HL-60 (cell line): ENCODE measurements at regions not wholly inside any gene's neighbourhood (a gene's known extent, or its start where the extent isn't known, plus 50 kb on each side); places are given as distances from the start of the nearest gene placed in this dataset.

Source experiments
- DNase-seq, 2 experiments: peaks; one replicate each; pipeline ENCODE4 v3.0.0-alpha.2; 2010 to 2020; ENCODE audit warnings: low read depth in 1 of 2, low spot score in 1 of 2
- H3K27ac ChIP-seq: fragments of 250-450 bp; sonication (Bioruptor Pico); replicated peaks from 2 replicates; pipeline ENCODE4 v1.5.1; 2020; ENCODE audit warnings: mild to moderate bottlenecking, moderate library complexity
- H3K27me3 ChIP-seq: fragments of 250-450 bp; sonication (Bioruptor Pico); 2 replicates; pipeline ENCODE4 v1.5.1; 2021; ENCODE audit warnings: mild to moderate bottlenecking, moderate library complexity; ENCODE audit not compliant: insufficient read depth, poor library complexity, severe bottlenecking
- H3K4me3 ChIP-seq: replicated peaks from 2 replicates; pipeline ENCODE4 v1.5.1; 2011; ENCODE audit warnings: mild to moderate bottlenecking, control low read depth, low read length; ENCODE audit not compliant: insufficient read depth
- GABPA ChIP-seq: IDR thresholded peaks from 2 replicates; pipeline ENCODE4 v1.6.1; 2012; ENCODE audit warnings: low read depth
- POLR2AphosphoS5 ChIP-seq: IDR thresholded peaks from 2 replicates; pipeline ENCODE4 v1.6.1; 2012; ENCODE audit warnings: low read depth
- SPI1 ChIP-seq: IDR thresholded peaks from 2 replicates; pipeline ENCODE4 v1.6.1; 2012; ENCODE audit warnings: low read depth, mild to moderate bottlenecking, borderline replicate concordance
- TF ChIP-seq, protein P1 (sequence below): IDR thresholded peaks from 2 replicates; pipeline ENCODE4 v1.6.1; 2012; ENCODE audit warnings: low read depth; ENCODE audit not compliant: insufficient replicate concordance
- TF ChIP-seq, protein P2 (sequence below): IDR thresholded peaks from one replicate; pipeline ENCODE4 v1.5.1; 2011; ENCODE audit warnings: low read length, control low read depth, inconsistent platforms; ENCODE audit not compliant: insufficient read depth

DNA sequence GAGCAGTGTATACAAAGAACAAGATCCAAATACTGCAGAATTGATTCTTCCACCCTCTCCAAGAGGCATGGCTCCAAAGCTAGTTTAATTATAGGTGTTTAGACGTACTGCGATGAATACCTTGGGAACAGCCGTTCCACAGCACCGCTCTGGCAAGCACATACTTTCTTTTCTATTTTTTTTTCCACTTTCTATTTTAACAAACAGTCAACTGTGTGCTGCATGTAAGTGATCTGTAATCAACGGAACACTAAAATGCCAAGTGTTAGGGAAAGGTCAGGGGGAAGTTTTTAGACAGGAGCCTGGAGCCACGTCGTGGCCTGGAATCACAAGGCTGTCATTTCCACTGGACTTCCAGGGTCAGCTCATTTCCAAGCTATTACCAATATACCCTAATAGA lies 486.4 kb upstream of the DAB1 start:
- no peak overlapping the region for H3K4me3 ChIP-seq
- H3K27ac ChIP-seq = no peak overlapping the region
- no peaks in the 10 kb centered on the region for H3K27me3 ChIP-seq
- DNase-seq = no peak
- TF ChIP-seq POLR2AphosphoS5 = no peak
- TF ChIP-seq, protein P1, sequence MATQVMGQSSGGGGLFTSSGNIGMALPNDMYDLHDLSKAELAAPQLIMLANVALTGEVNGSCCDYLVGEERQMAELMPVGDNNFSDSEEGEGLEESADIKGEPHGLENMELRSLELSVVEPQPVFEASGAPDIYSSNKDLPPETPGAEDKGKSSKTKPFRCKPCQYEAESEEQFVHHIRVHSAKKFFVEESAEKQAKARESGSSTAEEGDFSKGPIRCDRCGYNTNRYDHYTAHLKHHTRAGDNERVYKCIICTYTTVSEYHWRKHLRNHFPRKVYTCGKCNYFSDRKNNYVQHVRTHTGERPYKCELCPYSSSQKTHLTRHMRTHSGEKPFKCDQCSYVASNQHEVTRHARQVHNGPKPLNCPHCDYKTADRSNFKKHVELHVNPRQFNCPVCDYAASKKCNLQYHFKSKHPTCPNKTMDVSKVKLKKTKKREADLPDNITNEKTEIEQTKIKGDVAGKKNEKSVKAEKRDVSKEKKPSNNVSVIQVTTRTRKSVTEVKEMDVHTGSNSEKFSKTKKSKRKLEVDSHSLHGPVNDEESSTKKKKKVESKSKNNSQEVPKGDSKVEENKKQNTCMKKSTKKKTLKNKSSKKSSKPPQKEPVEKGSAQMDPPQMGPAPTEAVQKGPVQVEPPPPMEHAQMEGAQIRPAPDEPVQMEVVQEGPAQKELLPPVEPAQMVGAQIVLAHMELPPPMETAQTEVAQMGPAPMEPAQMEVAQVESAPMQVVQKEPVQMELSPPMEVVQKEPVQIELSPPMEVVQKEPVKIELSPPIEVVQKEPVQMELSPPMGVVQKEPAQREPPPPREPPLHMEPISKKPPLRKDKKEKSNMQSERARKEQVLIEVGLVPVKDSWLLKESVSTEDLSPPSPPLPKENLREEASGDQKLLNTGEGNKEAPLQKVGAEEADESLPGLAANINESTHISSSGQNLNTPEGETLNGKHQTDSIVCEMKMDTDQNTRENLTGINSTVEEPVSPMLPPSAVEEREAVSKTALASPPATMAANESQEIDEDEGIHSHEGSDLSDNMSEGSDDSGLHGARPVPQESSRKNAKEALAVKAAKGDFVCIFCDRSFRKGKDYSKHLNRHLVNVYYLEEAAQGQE = no peak
- no peak for TF ChIP-seq GABPA

DNA sequence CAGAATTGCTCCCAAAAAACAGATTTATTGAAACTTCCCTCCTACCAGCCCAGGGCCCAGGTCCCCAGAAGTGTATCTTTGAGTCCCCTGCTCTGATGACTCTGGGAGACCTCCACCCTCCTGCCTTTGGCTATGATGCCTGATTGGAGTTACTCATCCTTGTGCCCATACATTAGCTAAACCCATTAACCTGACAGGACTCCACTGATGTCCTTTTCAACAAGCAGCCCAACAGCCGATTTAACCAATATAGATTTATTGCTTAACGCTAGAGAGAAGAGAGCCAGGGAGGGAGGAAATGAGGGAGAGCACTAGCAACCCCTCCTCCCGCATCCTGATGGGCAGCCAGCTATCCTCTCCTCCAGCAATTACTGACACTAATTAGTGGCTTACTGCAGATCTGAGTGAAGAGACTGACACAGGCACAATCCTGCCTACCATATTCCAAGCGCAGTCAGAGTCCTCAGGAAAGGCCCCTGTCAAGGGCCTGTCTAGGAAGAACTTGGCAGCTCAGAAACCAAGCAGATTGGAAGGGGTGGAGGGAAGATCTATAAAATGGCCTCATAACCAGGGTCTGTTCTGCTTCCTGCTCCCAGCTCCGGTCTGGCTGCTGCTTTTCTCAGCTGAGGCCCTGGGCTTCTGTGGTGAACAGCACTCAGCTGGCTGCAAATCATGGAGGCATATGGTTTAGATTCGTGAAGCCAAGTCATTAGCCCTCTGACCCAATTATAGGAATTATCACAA lies 484.5 kb upstream of the DAB1 start:
- no peak for DNase-seq
- Histone ChIP-seq H3K27me3 (no peaks in the 10 kb centered on the region), H3K27ac (no peak overlapping the region), H3K4me3 (no peak overlapping the region)
- TF ChIP-seq GABPA = no peak
- TF ChIP-seq SPI1 = no peak
- TF ChIP-seq, protein P1 = no peak
- TF ChIP-seq, protein P2, sequence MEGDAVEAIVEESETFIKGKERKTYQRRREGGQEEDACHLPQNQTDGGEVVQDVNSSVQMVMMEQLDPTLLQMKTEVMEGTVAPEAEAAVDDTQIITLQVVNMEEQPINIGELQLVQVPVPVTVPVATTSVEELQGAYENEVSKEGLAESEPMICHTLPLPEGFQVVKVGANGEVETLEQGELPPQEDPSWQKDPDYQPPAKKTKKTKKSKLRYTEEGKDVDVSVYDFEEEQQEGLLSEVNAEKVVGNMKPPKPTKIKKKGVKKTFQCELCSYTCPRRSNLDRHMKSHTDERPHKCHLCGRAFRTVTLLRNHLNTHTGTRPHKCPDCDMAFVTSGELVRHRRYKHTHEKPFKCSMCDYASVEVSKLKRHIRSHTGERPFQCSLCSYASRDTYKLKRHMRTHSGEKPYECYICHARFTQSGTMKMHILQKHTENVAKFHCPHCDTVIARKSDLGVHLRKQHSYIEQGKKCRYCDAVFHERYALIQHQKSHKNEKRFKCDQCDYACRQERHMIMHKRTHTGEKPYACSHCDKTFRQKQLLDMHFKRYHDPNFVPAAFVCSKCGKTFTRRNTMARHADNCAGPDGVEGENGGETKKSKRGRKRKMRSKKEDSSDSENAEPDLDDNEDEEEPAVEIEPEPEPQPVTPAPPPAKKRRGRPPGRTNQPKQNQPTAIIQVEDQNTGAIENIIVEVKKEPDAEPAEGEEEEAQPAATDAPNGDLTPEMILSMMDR = no peak
- no peak for TF ChIP-seq POLR2AphosphoS5

DNA sequence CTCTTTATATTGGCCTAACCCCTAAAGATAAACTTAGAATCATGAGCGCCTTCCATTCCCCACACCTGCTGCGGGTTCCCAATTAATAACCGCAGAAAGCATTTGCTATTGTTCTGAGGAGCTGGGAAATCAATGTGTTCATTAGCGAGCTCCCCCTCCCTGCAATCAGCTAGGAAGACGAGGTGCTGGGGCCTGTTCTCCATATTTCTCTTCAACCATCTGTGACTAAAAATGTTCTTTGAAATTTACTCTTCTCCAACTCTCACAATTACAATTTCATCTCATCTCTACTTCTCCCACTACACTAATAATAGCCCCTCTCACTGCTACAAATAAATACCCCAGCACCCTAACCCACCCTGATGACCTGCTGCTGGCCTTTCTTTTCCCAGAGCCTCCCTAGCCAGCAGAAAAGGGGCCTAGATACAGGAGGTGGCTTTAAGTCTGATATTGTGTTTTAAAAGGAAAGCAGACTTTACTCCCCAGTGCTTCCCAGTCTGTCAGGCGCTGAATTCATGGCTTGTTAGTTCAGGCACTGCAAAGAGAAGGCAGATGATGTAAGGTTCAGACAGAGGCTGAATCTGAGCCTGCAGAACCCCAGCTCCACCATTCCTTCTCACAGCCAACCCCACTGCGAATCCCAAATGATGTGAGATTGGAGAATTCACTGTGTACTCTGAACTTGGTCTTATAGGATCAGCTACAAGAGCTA lies 477.5 kb upstream of the DAB1 start:
- TF ChIP-seq POLR2AphosphoS5 (no peak), SPI1 (no peak), GABPA (no peak)
- TF ChIP-seq, protein P2 = no peak
- TF ChIP-seq, protein P1 = no peak
- H3K27ac ChIP-seq = no peak overlapping the region
- no peak overlapping the region for H3K4me3 ChIP-seq
- H3K27me3 ChIP-seq = peaks cover 4% of the 10 kb centered on the region
- DNase-seq = no peak
